Nephron (organoid): ENCODE measurements at regions not wholly inside any gene's neighbourhood (a gene's known extent, or its start where the extent isn't known, plus 50 kb on each side); places are given as distances from the start of the nearest gene placed in this dataset.

Experiments
- H3K27ac Mint-ChIP-seq, 3 experiments: 2 replicates each; pipeline ENCODE4 v1.8.0; 2020; ENCODE audit warnings: mixed read lengths in 3 of 3, mild to moderate bottlenecking in 2 of 3, moderate library complexity in 1 of 3
- H3K27me3 Mint-ChIP-seq: 2 replicates; pipeline ENCODE4 v1.8.0; 2021; ENCODE audit warnings: low read depth, mild to moderate bottlenecking, moderate library complexity, mixed read lengths
- H3K36me3 Mint-ChIP-seq: 2 replicates; pipeline ENCODE4 v1.8.0; 2020; ENCODE audit warnings: low read depth, mixed read lengths
- H3K4me1 Mint-ChIP-seq: 2 replicates; pipeline ENCODE4 v1.8.0; 2020; ENCODE audit warnings: mixed read lengths
- H3K4me3 Mint-ChIP-seq, 3 experiments: 2 replicates each; pipeline ENCODE4 v1.8.0; 2020; ENCODE audit warnings: mild to moderate bottlenecking in 3 of 3, mixed read lengths in 3 of 3, moderate library complexity in 2 of 3
- H3K9me3 Mint-ChIP-seq: 2 replicates; pipeline ENCODE4 v1.8.0; 2020; ENCODE audit warnings: mixed read lengths
- TF ChIP-seq, protein P1 (sequence below), 3 experiments: fragments of 200-600 bp; sonication (generic); IDR thresholded peaks; one replicate each; pipeline ENCODE4 v1.5.0; 2021; ENCODE audit warnings: antibody characterized with exemption in 3 of 3; ENCODE audit not compliant: unreplicated experiment in 3 of 3

DNA sequence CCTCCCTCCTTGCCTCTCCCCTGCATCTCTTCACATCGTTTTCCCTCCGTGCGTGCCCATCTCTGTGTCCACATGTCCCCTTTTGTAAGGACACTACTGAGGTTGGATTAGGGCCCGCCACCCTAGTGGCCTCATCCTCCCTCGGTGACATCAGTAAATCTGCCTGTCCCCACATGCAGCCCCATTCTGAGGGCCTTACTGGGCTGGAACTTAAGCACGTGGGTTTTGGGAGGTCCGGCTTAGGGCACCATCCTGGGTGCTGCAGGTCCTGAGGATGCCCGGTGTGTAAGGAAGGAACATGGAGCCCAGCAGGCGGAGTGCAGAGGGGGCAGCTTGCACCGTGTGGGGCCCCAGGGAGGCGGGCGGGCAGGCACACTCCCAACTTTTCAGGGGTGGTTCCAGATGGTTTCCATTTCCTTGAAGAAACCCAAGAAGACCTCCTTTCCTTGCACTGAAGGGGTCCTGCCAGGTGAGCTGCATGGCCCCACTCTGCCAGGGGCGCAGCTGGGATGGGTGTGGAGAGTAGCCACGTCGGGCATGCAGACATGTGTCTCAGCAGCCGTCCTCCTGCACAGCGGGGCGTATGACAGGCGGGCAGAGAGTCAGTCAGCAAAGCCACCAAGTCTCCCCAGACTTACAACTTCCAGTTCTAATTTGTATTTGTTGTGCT lies 329.9 kb downstream of the QKI start:
- Mint-ChIP-seq H3K9me3 (no peaks in the 10 kb centered on the region), H3K27ac (no peak overlapping the region), H3K4me3 (no peak overlapping the region), H3K27me3 (peaks cover 29% of the 10 kb centered on the region), H3K36me3 (no peaks in the 10 kb centered on the region), H3K4me1 (peaks cover 25% of the 10 kb centered on the region)
- TF ChIP-seq, protein P1, sequence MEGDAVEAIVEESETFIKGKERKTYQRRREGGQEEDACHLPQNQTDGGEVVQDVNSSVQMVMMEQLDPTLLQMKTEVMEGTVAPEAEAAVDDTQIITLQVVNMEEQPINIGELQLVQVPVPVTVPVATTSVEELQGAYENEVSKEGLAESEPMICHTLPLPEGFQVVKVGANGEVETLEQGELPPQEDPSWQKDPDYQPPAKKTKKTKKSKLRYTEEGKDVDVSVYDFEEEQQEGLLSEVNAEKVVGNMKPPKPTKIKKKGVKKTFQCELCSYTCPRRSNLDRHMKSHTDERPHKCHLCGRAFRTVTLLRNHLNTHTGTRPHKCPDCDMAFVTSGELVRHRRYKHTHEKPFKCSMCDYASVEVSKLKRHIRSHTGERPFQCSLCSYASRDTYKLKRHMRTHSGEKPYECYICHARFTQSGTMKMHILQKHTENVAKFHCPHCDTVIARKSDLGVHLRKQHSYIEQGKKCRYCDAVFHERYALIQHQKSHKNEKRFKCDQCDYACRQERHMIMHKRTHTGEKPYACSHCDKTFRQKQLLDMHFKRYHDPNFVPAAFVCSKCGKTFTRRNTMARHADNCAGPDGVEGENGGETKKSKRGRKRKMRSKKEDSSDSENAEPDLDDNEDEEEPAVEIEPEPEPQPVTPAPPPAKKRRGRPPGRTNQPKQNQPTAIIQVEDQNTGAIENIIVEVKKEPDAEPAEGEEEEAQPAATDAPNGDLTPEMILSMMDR (IDR thresholded peaks at IDR 0.05; ENCODE audit: unreplicated experiment in 3 of 3): no peak

DNA sequence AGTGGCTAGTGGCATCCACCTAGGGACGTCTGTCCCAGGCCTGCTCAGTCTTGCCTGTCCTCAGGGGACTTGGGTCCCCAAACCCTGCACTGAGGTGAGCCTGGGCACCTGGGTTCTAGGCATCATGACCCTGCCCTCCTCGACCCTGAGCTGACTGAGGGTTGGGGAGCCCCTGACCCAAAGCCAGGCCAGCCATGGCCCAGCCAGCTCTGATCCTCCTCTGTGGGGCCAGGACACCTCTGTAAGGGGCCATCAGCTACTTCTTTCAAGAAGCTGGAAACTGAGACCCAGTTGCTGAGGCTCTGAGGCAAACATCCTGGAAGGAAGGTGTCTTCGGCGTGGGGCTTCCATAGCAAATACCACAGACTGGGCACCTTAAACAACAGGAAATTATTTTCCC lies 329.3 kb downstream of the QKI start:
- Mint-ChIP-seq H3K4me1 (peaks cover 23% of the 10 kb centered on the region), H3K36me3 (no peaks in the 10 kb centered on the region), H3K4me3 (no peak overlapping the region), H3K27me3 (peaks cover 25% of the 10 kb centered on the region), H3K9me3 (no peaks in the 10 kb centered on the region), H3K27ac (no peak overlapping the region)
- TF ChIP-seq, protein P1 (IDR thresholded peaks at IDR 0.05; ENCODE audit: unreplicated experiment in 3 of 3): no peak

DNA sequence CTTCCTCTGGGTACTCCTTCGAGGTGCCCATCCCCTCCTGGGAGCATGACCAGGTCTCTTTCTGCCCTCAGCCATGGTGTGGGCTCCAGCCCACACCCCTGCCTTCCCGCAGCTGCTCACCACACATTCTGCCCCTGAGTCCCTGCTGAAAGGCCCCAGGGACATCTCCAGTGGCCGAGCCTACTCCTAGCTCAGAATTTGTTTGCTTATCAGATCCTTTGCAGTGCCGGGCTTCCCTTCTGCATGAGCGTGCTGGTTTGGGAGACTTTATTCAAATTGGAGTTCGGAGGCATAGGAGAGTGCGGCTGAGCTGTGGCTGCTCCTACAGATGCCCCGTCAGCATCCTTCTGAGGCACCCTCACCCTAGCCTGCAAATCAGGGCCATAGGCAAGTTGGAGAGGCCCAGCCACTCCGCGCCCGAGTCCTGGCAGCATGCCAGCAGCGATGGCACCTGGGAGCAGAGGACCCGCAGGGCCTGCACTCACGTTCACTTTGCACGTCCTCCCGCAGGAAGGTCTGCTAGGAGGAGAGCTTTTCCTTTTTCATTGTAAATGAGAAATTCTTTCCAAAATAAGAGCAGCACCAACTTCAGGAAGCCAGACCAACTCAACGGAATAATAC lies 327.3 kb downstream of the QKI start:
- peaks cover 20% of the 10 kb centered on the region for H3K27me3 Mint-ChIP-seq

DNA sequence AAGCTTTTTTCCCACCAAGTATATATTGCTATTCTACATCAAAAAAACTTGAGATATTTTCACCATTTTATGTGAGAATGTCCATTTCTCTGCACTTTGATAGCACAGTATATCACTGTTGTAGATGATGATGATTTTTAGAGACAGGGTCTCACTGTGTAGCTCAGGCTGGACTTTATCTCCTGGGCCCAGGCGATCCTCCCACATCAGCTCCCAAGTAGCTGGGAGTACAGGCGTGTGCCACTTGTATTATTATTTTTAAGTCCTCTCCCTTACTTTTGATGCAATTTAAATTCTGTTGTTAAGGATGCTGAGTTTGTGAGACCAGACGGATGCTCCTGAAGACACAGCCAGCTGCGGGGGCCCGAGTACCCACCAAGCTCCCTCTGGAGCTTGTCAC lies 326.8 kb downstream of the QKI start:
- Mint-ChIP-seq H3K27me3 (peaks cover 20% of the 10 kb centered on the region), H3K4me3 (no peak overlapping the region), H3K9me3 (peaks cover 2% of the 10 kb centered on the region), H3K36me3 (no peaks in the 10 kb centered on the region), H3K4me1 (peaks cover 18% of the 10 kb centered on the region), H3K27ac (no peak overlapping the region)
- TF ChIP-seq, protein P1 (IDR thresholded peaks at IDR 0.05; ENCODE audit: unreplicated experiment in 3 of 3): no peak

More for the DNA sequence above, 327.3 kb downstream of the QKI start:
- no peaks in the 10 kb centered on the region for H3K36me3 Mint-ChIP-seq
- H3K4me1 Mint-ChIP-seq: peaks cover 20% of the 10 kb centered on the region
- H3K27ac Mint-ChIP-seq: no peak overlapping the region
- TF ChIP-seq, protein P1 (IDR thresholded peaks at IDR 0.05; ENCODE audit: unreplicated experiment in 3 of 3): no peak
- H3K9me3 Mint-ChIP-seq: no peaks in the 10 kb centered on the region
- H3K4me3 Mint-ChIP-seq: no peak overlapping the region

- H3K4me3 Mint-ChIP-seq: no peak overlapping the region
- TF ChIP-seq, protein P1 (IDR thresholded peaks at IDR 0.05; ENCODE audit: unreplicated experiment in 3 of 3): no peak
- H3K4me1 Mint-ChIP-seq: peaks cover 5% of the 10 kb centered on the region
- H3K27ac Mint-ChIP-seq: no peak overlapping the region
- H3K9me3 Mint-ChIP-seq: peaks cover 2% of the 10 kb centered on the region
- H3K36me3 Mint-ChIP-seq: no peaks in the 10 kb centered on the region
- H3K27me3 Mint-ChIP-seq: peaks cover 15% of the 10 kb centered on the region
These were observed 325.4 kb downstream of the QKI start for GRCh38 chr6:163739966-163740365.

DNA sequence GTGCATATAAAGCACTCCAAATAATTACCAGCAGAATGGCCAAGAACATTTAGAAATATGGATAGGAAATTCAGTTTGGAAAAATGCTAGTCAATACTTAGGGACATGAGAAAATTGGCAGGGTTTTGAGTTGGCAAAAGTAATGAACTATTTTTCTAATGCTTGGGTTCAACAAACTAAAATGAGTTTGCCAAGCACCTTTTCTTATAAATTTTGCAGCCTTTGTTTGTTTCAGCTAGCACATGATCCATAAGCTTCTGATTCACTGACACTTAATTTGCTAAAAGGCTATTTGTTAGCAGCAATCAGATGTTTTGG lies 324.8 kb downstream of the QKI start:
- peaks cover 2% of the 10 kb centered on the region for H3K9me3 Mint-ChIP-seq

More for the DNA sequence above, 324.8 kb downstream of the QKI start:
- no peaks in the 10 kb centered on the region for H3K36me3 Mint-ChIP-seq
- TF ChIP-seq, protein P1 (IDR thresholded peaks at IDR 0.05; ENCODE audit: unreplicated experiment in 3 of 3): no peak
- peaks cover 15% of the 10 kb centered on the region for H3K27me3 Mint-ChIP-seq
- no peak overlapping the region for H3K4me3 Mint-ChIP-seq
- H3K4me1 Mint-ChIP-seq: peaks cover 5% of the 10 kb centered on the region
- H3K27ac Mint-ChIP-seq: no peak overlapping the region
